NCI-H460 (cell line): ENCODE measurements at regions not wholly inside any gene's neighbourhood (a gene's known extent, or its start where the extent isn't known, plus 50 kb on each side); places are given as distances from the start of the nearest gene placed in this dataset.

ENCODE experiments used
- DNase-seq: peaks from one replicate; pipeline ENCODE4 v3.0.0-alpha.2; 2016; ENCODE audit warnings: low read depth; ENCODE audit errors: extremely low read depth

DNA sequence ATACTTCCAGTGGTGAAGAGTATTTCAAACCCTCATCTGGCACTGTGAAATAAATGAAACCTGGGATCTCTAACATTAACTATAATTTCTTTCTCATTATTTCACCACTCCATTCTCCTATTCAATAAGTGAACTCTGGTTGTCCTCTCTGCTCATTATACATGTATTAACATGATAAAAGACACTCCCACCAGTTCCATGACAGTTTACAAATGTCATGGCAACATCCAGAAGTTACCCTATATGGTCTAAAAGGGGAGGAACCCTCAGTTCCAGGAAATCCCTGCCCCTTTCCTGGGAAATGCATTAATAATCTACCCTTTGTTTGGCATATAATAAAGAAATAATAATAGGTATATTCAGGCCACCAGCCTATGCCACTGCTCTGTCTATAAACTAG is 62.7 kb upstream of the BRINP3 start:
- DNase-seq = no peak

- no peak for DNase-seq
These were observed 74.0 kb upstream of the BRINP3 start for GRCh38 chr1:190551638-190552037.

DNA sequence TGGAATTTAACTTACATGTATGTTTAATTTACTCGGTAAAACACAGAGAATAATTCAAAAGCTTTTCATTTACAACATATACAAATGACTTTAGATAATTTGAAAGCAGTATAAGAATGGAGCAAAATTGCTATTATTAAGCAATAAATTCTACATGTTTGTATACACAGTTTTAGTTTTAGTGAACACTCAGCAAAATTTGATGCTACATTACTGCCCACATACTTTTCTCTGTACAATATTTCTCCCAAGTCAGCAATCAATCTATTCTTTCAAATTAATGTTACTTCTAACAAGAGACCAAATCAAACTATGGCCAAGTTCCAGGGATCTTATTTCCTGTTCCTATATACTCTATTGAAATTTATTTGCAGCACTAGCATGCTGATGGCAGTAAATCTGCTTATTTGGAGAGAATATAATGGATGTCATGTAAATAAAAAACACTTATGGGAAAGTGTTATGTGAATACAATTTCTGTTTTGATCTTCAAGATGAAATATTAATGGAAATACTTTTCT is 82.6 kb upstream of the BRINP3 start:
- DNase-seq = no peak

GRCh38 chr1:190563230-190563629 is 85.6 kb upstream of the BRINP3 start:
- peak; percentile 15 for DNase-seq

DNA sequence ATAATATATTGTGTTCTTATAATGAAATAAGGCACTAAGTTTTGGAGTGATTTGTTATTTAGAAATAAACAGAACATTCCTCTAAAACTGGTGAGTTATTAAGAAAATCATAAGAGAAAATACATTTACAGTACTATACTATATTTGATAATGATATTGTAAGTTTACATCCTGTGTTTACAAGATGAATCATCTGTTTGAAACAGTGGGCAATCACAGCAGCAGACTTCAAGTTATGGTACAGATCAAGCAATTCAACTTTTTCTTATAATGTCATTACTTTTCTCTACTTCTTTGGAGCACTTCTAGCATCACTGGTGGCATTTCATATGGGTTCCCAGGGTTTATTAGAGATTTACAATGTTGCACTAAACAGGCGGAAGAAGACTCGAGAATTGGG is 86.5 kb upstream of the BRINP3 start:
- peak; percentile 59 for DNase-seq

GRCh38 chr1:190578017-190578416 is 100.4 kb upstream of the BRINP3 start:
- no peak for DNase-seq

- DNase-seq = no peak
These were observed 100.9 kb upstream of the BRINP3 start for GRCh38 chr1:190578526-190578925.

DNA sequence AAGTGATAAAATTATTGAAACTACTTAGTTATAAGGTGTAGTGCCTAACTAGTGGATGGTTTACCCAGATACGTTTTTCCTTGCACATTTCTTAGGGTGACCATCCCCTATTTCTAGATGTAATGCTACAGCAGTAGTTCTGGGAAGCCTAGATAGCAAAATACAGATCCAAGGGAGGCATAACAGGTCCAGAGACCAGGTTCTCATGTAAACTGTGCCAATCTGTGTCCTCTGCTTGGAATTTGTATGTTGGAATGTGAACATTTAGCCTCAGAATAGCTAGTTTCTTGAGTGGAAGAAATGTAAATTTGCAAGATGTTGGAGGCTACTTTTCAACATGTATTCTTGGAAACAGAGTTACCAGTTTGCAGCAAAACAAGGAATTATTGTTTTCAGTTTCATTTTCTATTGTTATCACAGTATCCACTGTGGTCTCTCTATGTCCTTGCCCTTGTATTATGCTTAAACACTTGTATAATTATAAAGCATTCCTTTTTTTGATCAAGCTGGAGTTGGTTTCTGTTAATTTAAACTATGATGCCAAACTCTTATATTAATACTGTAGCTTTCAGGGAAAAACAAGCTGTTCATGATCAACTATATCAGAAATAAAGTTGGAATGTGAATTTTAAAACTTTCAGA is 102.0 kb upstream of the BRINP3 start:
- DNase-seq = no peak

GRCh38 chr1:190583862-190584261 is 106.2 kb upstream of the BRINP3 start:
- DNase-seq = no peak

GRCh38 chr1:190588424-190588823 is 110.8 kb upstream of the BRINP3 start:
- DNase-seq = no peak

- no peak for DNase-seq
These were observed 117.8 kb upstream of the BRINP3 start for GRCh38 chr1:190595438-190595837.

DNA sequence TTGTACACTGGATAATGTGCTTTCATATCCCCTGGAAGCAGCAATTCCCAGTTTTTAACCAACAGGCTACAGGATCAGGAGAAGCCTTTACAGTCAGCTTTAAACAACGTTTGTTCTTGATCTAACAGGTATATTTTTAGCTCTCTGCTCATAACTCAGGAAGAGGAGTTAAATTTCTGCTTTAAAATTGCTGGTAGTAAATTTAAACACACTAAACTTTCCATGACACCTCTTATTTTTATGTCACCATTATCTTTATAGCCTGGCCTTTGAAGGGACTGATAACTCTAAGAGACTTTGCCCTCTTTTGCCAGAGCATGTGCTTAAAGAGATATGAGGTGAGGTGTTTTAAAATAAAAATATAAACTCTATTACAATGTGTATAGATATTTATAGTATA is 119.6 kb upstream of the BRINP3 start:
- no peak for DNase-seq

DNA sequence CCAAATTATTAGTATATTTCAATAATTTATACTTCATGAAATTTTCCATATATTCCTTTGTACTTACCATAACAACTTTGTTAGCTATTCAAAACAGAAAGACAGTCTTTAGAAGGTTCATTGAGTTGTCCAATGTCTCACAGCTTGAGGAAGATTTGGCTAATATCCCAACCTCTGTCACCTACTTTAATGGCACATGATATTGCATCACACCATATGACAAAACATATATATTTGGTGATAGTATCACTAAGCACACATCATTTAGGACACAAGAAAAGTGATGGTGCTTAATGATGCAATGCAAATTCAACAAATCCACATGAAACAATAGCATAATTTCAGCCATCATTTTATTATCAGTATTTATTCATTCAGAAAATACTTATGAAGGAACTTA is 122.0 kb upstream of the BRINP3 start:
- DNase-seq = no peak

DNA sequence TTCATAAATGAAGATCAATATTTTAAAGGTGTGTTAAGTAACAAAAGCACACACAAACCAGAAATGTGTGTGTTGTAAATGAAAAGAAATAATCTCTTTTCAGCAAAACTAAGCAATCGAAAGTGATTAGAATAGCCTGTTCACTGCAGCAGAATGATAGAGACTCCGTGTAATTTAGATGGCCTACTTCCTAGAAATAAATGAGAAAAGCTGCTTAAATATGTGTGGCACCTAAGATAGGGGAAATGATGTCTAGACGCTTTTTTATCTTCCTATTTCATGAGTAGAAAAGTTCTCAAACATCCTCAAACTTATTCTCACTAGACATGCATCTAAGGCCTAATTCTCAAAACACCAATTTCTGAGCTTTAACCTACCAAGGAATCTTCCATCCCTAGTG is 124.7 kb upstream of the BRINP3 start:
- no peak for DNase-seq

- no peak for DNase-seq
These were observed 130.6 kb upstream of the BRINP3 start for GRCh38 chr1:190608282-190608681.

GRCh38 chr1:190615818-190616217 is 138.2 kb upstream of the BRINP3 start:
- DNase-seq = no peak

DNA sequence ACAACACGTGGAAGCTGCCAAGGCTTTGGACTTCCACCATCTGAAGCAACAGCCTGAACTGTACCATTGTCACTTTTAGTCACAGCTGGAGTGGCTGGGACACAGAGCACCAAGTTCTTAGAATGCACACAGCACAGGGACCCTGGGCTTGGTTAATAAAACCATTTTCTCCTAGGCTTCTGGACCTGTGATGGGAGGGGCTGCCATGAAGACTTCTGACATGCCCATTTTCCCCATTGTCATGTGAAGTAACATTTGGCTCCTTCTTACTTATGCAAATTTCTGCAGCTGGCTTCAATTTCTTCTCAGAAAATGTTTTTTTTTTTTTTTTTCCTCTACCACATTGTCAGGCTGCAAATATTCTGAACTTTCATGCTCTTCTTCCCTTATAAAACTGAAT is 138.6 kb upstream of the BRINP3 start:
- no peak for DNase-seq

- no peak for DNase-seq
These were observed 142.1 kb upstream of the BRINP3 start for GRCh38 chr1:190619724-190620123.

GRCh38 chr1:190633488-190633887 is 155.8 kb upstream of the BRINP3 start:
- no peak for DNase-seq

- DNase-seq = no peak
These were observed 156.5 kb upstream of the BRINP3 start for GRCh38 chr1:190634134-190634533.

- DNase-seq = no peak
These were observed 171.9 kb upstream of the BRINP3 start for GRCh38 chr1:190649553-190649952.

GRCh38 chr1:190658907-190659306 is 181.2 kb upstream of the BRINP3 start:
- no peak for DNase-seq

- no peak for DNase-seq
These were observed 186.3 kb upstream of the BRINP3 start for GRCh38 chr1:190663962-190664361.
